ENCODE measurements at regions not wholly inside any gene's neighbourhood (a gene's known extent, or its start where the extent isn't known, plus 50 kb on each side); places are given as distances from the start of the nearest gene placed in this dataset.

- Mint-ChIP-seq H3K4me3 (no peak overlapping the region), H3K9me3 (no peaks in the 10 kb centered on the region), H3K36me3 (ENCODE audit: low read depth) (no peaks in the 10 kb centered on the region), H3K4me1 (peaks cover 3% of the 10 kb centered on the region; the same call in 2 of the 3 replicates), H3K27ac (no peak overlapping the region; the same call in 1 of the 2 replicates), H3K27me3 (ENCODE audit: insufficient read depth, low read depth, poor library complexity) (peaks cover 3% of the 10 kb centered on the region)
- Histone ChIP-seq H3F3A (replicated peaks; ENCODE audit: low read depth) (no peaks in the 10 kb centered on the region), H3K9me2 (ENCODE audit: insufficient read depth) (no peaks in the 10 kb centered on the region), H3K4me1 (ENCODE audit: insufficient read depth) (no peaks in the 10 kb centered on the region), H3K79me2 (replicated peaks; ENCODE audit: insufficient read depth) (no peaks in the 10 kb centered on the region), H3K36me3 (ENCODE audit: insufficient read depth) (no peaks in the 10 kb centered on the region), H3K27ac (ENCODE audit: low read depth) (no peak overlapping the region), H3K27me3 (ENCODE audit: insufficient read depth) (no peaks in the 10 kb centered on the region), H3K4me2 (no peak overlapping the region), H2AFZ (peak overlapping the region; percentile 56; the same call in 1 of the 2 replicates), H3K4me3 (no peak overlapping the region), H4K20me1 (replicated peaks; ENCODE audit: insufficient read depth) (no peaks in the 10 kb centered on the region)
- DNase-seq (ENCODE audit: low spot score) (no peak), ATAC-seq (no peak)
- TF ChIP-seq POLR2AphosphoS5 (IDR thresholded peaks at IDR 0.05; ENCODE audit: low read depth) (no peak), ZNF462 (CRISPR knock-in tag; IDR thresholded peaks at IDR 0.05) (no peak), EZH2phosphoT487 (IDR thresholded peaks at IDR 0.05; ENCODE audit: unreplicated experiment) (no peak), ZNF114 (CRISPR knock-in tag; IDR thresholded peaks at IDR 0.05) (no peak), REST (IDR thresholded peaks at IDR 0.05; ENCODE audit: unreplicated experiment) (no peak), JUNB (IDR thresholded peaks at IDR 0.05; ENCODE audit: unreplicated experiment) (no peak), ETS1 (IDR thresholded peaks at IDR 0.05) (no peak), STAT1 (IDR thresholded peaks at IDR 0.05; ENCODE audit: unreplicated experiment) (no peak), EZH2 (IDR thresholded peaks at IDR 0.05; ENCODE audit: low read depth, unreplicated experiment) (no peak), CREB1 (CRISPR knock-in tag; IDR thresholded peaks at IDR 0.05; ENCODE audit: low read depth) (no peak), NANOG (IDR thresholded peaks at IDR 0.05; ENCODE audit: borderline replicate concordance) (no peak), ZNF331 (CRISPR knock-in tag; IDR thresholded peaks at IDR 0.05; ENCODE audit: low read depth) (no peak)
- TF ChIP-seq, protein P1, sequence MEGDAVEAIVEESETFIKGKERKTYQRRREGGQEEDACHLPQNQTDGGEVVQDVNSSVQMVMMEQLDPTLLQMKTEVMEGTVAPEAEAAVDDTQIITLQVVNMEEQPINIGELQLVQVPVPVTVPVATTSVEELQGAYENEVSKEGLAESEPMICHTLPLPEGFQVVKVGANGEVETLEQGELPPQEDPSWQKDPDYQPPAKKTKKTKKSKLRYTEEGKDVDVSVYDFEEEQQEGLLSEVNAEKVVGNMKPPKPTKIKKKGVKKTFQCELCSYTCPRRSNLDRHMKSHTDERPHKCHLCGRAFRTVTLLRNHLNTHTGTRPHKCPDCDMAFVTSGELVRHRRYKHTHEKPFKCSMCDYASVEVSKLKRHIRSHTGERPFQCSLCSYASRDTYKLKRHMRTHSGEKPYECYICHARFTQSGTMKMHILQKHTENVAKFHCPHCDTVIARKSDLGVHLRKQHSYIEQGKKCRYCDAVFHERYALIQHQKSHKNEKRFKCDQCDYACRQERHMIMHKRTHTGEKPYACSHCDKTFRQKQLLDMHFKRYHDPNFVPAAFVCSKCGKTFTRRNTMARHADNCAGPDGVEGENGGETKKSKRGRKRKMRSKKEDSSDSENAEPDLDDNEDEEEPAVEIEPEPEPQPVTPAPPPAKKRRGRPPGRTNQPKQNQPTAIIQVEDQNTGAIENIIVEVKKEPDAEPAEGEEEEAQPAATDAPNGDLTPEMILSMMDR (conservative IDR thresholded peaks at IDR 0.05; ENCODE audit: low read depth in 2 of 2): no peak
Measured at GRCh38 chr16:49955858-49956257, 69.2 kb upstream of the CNEP1R1 start.

Measured in GM23338 (cell line).